HG03280 (cell line): ENCODE measurements at regions not wholly inside any gene's neighbourhood (a gene's known extent, or its start where the extent isn't known, plus 50 kb on each side); places are given as distances from the start of the nearest gene placed in this dataset.
A peak's percentile ranks its signal among the peaks of the same experiment; 100 is the strongest.

ENCODE experiments used
- ATAC-seq: cut with Tn5 transposase; IDR thresholded peaks from one replicate; pipeline ENCODE4 v1.9.1; 2021; ENCODE audit warnings: mild to moderate bottlenecking, moderate library complexity; ENCODE audit not compliant: unreplicated experiment

DNA sequence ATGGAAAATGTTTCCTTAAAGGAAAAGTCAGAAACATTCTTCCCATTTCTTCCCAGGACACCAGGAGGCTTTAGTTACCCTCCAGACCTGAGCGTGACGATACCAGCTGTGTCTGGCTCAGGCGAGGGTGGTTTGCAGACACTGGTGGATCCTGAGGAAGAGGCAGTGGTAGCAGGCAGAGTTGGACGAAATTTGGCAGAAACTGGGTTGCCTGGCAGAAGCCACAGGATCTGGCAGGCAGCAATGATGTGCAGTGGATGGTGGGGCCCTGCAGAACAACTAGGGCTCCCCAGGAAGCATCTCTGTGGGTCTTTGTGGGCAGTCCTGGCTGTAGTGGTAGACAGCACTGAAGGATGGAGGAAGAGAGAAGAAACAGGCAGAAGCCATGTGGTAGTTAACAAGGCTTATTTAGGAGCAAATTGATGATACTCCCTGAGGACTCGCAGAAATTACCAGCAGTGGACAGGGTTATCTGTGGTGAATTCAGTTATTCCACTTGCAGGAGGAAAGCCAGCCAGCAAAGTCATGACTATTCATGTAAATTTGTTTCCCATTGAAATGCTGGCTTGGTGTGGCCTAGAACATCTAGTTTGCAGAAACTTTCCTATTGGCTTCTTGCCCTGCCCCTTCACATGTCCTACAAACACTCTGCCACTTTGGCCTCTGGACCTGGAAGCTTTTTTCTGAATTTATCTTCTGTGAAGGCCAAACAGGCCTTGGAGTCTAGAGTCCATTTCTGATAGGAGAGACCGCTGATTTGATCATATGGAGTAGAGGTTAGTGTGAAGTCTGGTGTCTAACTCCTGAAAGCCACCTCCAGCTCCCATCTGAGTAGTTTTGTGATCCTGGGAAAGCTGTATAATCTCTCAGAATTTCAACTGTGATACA, 212.0 kb downstream of the DMRT2 start:
- ATAC-seq: no peak

DNA sequence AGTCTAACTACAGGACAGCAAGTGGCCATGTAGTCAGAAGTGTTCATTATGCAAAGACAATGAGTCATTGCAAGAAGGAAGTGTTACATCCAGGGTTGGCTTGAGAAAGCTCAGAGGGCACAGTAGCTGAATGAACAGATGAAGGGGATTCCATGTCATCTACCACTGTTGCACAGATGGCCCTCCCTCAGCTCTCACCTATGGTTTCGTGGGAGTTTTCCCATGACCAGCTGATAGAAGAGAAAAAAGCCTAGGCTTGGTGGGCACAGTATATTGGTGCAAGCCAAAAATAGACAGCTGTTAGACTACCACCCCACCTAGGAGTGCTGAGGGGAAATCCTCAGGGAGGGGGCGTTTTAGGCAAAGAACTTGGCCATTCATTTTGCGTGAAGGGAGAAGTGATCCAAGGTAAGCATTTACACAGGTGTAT, 217.0 kb downstream of the DMRT2 start:
- ATAC-seq: peak; percentile 63

DNA sequence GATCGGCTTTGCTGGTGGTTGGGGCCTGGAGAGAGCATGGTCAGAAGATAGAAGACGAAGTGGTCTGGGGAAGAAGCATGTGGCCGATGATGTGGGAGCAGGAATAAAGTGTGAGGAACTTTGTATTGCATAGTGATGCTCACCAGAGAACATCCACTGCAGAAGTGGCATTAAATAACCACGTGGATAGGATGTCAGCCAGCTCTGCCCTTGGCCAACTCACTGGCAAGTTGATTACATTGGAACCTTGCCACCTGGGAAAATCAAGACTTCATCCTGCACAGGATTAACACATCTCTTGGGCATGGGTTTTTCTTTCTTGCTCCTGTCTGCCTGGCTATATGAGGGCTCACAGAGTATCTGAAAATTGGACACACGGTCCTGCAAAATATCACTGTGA, 217.4 kb downstream of the DMRT2 start:
- no peak for ATAC-seq

DNA sequence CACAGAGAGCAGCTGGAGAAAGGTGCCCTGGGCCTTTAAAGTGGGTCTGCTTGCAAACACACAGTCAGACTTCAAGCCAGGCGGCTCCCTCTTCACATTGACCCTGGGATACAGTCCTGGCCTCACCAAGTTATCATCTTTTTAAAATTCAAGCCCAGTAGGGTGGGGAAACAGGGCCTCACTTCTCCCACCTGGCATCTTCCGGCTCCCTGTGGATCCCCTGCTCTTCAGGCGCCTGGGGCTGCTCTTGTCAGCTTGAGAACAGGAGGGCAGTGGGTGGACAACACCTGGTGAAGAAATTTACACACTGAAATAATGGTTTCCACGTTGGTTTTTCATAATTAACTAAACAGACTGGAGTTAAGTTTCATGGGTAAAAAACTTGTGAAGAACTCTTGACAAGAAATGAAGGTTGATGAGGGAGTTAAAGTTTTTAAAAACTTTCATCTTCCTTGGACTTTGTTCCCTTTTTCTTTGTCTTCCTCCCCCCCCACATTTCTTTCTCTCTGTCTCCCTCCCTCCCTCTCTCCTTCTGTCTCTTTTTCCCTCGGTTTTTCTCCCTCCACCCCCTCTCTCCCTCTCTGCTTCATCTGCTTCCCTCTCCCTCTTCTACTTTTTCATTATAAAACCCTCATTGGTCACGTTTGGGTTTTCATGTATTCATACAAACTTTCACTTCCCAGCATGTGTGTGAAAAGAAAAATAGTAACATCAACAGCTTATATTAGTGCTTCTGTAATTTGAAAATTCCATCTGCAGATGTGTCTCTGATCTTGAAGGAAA, 219.6 kb downstream of the DMRT2 start:
- ATAC-seq: no peak

DNA sequence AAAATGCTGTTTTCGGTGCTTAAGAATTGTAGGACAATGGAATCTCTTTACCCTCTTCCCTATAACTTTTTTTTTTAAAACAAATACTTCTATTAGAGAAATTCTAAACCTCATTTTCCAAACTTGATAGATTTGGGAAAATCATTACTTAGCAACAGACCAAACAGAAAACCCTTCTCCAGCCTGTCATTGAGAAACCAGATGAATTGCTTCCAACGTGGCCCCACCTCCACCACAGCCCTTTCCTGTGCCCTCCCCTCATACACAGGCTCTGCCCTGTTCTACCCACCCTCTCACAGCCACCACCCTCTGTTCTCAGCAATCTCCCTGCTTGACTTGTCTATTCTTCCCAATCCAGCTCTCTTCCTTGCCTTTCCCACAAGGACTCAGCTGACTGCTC, 221.2 kb downstream of the DMRT2 start:
- ATAC-seq: no peak

DNA sequence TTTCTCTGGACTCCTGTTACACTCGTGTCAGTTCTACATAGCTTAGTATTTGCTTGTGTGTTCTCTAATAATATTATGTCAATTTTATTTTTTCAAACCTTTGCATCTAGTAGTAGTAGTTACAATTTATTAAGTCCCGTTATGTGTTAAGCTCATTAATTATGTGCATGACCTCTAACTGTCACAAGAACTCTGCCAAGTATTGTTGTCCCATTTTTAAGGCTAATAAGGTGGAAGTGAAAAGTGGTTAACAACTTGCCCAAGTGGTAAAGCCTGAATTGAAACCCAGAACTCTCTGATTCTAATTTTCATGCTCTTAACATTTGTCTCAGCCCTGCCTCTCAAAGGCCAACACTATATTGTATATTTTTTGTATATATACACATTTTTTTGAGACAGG, 221.6 kb downstream of the DMRT2 start:
- no peak for ATAC-seq

DNA sequence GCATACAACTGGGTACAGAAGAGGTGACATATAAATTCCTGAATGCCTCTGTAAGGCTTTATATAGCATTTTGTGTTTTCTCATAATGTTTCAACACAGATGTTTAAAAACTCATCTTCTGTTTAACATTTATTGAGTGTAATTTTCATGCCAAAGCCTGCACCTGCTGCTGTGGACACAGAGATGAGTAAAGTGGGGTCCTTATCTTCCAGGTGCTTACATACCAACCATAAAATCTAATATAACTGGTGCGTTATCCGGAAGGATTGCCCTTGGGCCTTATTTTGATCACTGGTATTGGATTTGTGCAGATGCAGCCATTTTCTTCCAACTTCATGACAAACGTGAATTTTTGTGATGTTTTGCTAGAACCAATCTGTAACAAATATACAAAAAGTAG, 222.3 kb downstream of the DMRT2 start:
- ATAC-seq: no peak

DNA sequence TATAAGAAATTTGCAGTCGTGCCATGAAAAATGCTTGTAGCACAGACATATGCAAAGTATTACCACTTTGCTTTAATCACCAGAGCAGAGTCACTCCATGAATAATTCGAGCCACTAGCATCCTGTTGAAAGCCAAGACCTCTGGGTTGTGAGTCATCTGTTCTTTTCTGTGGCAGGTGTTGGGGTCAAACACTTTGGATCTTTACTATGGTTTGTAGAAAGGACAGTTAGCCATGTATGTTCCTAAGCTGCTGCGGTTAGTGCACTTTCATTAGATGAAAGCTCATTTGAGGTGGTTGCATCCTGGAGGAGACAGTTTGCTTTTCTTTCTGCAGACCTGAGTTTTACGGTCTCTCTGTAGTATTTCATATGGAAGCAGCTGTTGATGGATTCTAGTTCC, 223.7 kb downstream of the DMRT2 start:
- no peak for ATAC-seq

DNA sequence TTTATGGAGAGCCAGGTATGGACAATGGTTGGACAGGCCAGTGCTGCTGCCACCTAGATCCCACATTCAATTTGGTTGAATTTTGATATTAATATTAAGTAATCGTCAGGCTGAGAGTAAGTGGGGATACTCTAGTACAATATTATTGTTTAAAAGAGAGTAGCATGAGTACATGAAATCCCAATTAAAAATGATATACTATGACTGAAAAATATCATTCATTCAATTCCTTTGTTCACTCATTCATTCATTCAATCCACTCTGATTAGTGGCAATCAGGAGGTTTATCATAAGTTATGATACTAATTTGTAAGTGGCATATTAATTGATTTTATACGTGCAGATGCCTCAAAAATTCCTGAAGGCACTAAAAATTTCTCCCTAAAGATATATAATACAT, 224.2 kb downstream of the DMRT2 start:
- no peak for ATAC-seq

DNA sequence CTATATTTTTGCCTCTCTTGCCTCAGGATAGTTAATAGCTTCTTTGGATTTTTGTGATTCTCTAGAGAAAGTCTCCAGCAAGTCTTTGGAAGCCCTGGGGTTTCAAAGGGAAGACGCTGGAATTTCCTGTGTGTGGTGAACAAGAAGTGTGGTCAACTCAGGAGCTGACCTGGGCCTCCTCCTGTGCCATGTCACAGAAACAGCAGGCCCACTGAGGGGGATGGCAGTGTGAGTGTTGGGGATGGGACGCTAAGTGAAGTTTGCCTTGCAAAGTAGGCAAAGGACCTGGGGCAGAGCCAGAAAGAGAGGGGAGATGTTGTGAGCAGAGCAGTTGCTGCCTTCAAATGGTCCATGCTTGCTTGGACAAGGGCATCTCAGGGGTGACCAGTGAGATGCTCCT, 226.3 kb downstream of the DMRT2 start:
- ATAC-seq: no peak

DNA sequence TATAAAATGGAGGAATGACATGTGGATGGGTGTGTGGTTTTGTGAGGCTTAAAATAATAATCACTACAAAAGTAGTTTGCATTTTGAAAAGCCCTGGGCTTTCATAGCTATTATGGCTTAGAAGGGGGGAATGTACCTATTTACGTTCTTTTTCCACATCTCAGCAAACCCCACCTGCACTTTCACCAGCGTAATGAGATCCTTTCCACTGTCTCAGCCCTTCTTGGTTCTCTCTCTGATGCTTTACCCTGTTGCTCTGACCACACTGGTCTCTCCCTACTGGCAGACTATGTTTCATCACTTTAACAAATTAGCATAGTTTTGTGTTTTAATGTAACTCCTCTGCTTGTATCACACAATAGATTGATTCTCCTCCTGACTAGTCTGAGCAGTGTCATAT, 234.6 kb downstream of the DMRT2 start:
- no peak for ATAC-seq

DNA sequence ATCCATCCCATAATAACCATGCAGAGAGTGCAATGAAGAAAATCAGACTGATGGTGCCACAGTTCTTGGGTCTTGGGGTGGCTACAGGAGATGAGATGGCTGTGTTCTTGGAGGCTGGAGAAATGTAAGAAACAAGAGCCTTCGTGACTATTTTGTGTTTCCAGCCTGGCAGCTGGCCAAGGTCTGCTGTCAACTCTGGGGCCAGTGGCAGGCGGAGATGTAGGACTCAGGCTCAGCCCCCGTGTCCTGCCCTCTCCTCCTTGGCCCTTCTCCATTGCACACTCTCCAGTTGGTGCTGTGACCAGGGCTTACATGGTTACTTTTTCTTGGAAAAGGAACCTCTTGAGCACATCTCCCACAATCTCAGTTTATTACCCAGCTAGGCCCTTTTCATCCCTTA, 235.4 kb downstream of the DMRT2 start:
- no peak for ATAC-seq

DNA sequence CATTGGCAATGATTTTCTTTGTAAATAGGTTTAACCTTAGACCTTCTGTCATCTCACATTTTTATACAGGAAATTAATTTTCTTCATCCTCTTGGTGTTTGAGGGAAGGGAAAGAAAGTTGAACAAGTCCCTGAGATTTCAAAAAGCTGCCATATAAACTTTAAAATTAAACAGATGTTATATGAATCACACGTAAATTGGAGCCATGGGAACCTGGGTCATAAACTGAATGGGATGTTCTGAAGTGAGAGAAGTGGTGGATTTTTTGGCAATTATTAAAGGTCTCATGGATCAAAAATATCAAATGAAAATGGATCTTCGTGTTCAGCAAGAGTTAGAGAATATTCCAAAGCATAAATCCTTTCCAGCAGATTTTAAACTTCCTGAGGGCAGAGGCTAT, 242.2 kb downstream of the DMRT2 start:
- ATAC-seq: no peak

DNA sequence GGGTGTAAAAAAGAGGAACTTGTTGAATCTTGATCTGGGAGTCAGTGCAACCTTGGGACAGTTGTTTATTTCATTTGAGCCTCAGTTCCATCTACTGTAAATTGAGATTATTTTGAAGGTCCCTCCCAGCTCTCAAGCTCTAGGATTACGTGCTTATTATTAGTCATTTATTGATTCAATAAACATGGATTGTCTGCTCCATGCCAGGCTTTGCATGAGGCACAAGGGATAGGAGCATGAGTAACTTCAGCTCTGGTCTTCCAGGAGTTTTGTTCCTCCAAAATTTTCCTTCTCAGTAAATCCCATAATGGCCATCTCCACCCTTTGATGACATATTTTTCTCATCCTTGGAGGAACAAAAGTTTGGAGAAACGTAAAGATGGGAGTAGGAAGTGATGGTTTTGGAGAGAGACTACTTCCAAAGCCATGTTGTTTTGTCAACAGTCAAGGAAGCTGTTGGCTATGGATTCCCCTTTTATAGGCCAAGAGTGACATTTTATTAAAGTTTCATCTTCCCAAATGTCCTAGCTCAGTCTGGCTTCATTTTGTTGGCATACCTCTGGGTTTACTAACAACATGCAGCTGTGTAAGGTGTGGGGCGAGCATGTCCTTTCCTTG, 244.6 kb downstream of the DMRT2 start:
- ATAC-seq: no peak

DNA sequence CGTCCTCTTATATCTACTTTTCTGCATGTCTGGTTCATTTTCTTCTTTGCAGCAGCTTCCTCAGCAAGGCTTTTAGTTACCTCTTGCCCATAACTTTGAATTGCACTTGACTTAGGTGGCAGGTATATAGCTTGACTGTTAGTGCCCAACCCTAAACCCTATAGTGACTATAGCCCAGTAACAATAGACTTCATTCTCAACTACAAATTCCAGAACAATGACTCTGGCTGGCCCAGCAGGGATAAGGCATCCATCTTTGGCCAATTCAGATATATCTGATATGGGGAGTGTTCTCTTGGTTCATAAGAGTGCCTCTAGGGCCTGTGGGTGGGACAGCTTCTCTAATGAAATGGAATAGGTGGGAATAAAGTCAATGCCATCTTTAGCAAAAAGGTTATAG, 246.2 kb downstream of the DMRT2 start:
- ATAC-seq: no peak

DNA sequence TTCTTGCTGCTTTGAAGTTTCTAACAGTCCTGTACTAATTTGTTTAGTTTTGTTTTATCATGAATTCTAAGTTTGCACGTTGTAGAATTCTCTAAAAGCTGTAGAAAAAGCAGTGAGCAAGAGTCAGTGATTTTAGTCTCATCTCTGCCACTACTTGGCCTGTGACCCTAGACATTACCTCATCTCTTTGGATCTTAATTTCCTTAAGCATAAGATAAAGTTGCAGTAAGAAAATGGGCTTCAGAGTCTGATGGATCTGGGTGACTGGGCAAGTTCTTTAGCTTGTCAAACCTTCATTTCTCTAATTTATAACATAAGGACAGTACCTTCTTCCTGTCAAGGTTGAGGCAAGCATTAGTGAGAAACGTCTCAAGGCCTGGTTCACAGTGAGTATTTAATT, 247.9 kb downstream of the DMRT2 start:
- ATAC-seq: no peak

DNA sequence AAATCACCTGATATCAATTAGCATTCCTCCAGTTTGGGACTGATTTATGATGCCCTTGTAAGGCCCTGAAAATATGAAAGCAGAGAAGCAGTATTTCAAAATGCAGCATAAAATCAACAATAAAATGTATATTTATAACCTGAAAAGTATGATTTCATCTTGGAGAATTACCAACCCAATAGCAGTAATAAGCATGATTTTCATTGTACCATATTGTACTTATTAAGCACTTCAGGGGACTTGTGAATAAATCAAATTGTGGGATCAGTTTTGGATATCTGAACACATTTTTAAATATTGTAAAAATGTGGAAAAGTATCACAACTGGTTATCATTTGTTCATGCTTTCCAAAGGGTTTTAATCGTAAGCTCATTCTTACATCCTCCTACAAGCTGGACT, 250.8 kb downstream of the DMRT2 start:
- ATAC-seq: no peak

DNA sequence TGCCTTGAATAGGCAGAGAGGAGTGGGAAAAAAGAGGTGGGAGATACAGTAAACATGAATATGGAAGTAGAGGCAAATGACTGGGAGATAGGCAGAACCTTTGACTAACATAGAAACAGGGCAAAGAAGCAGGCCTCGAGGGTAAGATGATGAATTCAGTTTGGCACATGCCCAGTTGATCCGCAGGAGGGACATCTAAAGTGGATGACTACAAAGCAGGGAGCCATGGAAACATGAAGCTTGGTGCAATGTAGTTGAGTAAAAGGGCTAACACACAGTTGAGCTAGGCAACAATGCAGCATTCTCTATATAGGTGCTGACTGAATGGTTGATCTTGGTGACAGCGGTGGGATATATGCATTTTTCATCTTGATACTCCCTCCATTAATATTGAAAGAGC, 253.8 kb downstream of the DMRT2 start:
- no peak for ATAC-seq

DNA sequence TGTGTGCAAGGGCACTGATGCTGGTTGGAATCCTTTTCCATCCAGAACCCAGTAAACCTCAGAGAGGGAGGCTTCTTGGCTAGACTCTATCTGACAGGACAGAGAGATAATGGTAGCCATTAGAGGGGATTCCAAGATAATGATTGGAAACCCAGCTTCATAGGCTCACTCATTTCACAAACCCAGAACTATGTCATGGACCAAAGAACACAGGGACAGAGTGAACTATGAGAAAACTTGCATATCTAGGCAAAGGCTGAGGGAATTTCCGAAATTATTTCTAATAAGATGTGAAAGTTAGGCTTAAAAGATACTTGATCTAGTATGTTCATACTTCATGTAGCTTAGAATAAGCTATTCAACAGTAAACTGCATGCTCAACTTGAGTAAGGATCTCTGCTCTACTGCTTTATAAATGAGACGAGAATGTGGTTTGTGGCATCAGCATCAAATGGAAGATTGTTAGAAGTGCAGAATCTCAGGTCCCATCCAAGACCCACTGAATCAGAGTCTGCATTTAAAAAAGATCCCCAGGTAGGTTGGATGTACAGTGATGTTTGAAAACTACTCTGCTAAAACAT, 261.4 kb downstream of the DMRT2 start:
- ATAC-seq: no peak

DNA sequence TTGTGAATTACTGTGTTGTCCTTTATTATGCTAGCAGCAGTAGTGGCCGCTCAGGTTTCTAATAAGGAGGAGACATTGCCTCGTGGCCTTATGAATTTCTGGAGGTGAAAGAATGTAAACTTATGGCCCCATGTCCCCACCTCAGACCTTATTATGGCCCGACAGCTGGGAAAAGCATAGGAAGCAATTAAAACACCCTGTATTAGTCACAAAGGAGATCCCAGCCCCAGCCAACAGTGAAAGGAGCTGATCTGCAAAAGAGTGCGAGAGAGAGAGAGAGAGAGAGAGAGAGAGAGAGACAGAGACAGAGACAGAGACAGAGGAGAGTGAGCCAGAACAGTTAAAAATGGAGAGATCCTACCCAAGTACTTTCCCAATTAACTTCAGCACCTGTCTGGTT, 269.3 kb downstream of the DMRT2 start:
- no peak for ATAC-seq

DNA sequence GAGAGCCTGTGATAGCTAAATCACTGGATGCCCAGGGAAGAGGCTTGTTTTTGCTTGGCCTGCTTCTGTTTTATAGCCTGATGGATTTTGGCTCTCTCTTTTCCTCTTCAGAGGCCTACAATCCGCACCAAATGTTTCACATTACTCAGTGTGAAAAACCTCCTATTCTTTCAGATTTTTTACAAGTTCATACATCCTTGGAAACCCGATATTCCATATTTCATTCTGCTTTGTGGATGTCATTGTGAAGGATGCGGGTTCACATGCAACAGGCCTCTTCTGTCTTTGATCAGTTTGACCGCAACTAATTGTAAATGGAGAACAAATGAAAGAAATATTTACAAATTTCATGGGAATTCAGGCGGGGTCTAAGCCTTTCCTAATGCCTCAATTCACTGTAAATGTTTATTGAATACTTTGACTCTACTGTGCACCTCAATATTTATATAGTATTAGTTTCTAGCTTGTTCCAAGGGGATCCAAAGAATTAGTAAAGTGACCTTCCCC, 269.9 kb downstream of the DMRT2 start:
- ATAC-seq: no peak
